ENCODE measurements at regions not wholly inside any gene's neighbourhood (a gene's known extent, or its start where the extent isn't known, plus 50 kb on each side); places are given as distances from the start of the nearest gene placed in this dataset.

- H3K9me2 ChIP-seq (ENCODE audit: insufficient read depth): no peaks in the 10 kb centered on the region
- H3K4me1 ChIP-seq (ENCODE audit: insufficient read depth): no peaks in the 10 kb centered on the region
- no peak overlapping the region for H2AFZ ChIP-seq
- H3K27me3 ChIP-seq (replicated peaks; ENCODE audit: insufficient read depth): no peaks in the 10 kb centered on the region
- H3K4me2 ChIP-seq (ENCODE audit: unreplicated experiment): no peak overlapping the region
- TF ChIP-seq EZH2 (IDR thresholded peaks at IDR 0.05; ENCODE audit: insufficient read depth, poor library complexity, severe bottlenecking) (no peak), EZH2phosphoT487 (IDR thresholded peaks at IDR 0.05; ENCODE audit: insufficient read depth, low read depth) (no peak)
- no peak for DNase-seq
- H3F3A ChIP-seq (ENCODE audit: insufficient read depth): no peaks in the 10 kb centered on the region
- no peaks in the 10 kb centered on the region for H3K79me2 ChIP-seq (ENCODE audit: insufficient read depth)
- H4K20me1 ChIP-seq (ENCODE audit: insufficient read depth): no peaks in the 10 kb centered on the region
- no peaks in the 10 kb centered on the region for H3K9me3 ChIP-seq (ENCODE audit: low read depth)
- H3K27ac ChIP-seq: no peak overlapping the region
- in situ Hi-C loops (cut with MboI): no loop called here
- 51% methylated on average over 6 of the region's 6 CpGs for WGBS, 2 experiments (ENCODE audit: low coverage in 1 of 2, low lambda C conversion rate in 2 of 2, missing lambda C conversion rate in 2 of 2)
- no peak overlapping the region for H3K9ac ChIP-seq
- no peak overlapping the region for H3K4me3 ChIP-seq
- H3K36me3 ChIP-seq (ENCODE audit: low read depth): no peaks in the 10 kb centered on the region
Measured at GRCh38 chr22:48270731-48271130, 1508.3 kb downstream of the TBC1D22A start.

GRCh38 chr22:48268771-48269552, 1506.5 kb downstream of the TBC1D22A start:
- H3K4me3 ChIP-seq: no peak overlapping the region
- H3K79me2 ChIP-seq (ENCODE audit: insufficient read depth): no peaks in the 10 kb centered on the region
- TF ChIP-seq EZH2phosphoT487 (IDR thresholded peaks at IDR 0.05; ENCODE audit: insufficient read depth, low read depth) (no peak), EZH2 (IDR thresholded peaks at IDR 0.05; ENCODE audit: insufficient read depth, poor library complexity, severe bottlenecking) (no peak)
- no peak overlapping the region for H3K4me2 ChIP-seq (ENCODE audit: unreplicated experiment)
- H3K27ac ChIP-seq: no peak overlapping the region
- H3K9ac ChIP-seq: no peak overlapping the region
- H3K27me3 ChIP-seq (replicated peaks; ENCODE audit: insufficient read depth): no peaks in the 10 kb centered on the region
- H3K9me2 ChIP-seq (ENCODE audit: insufficient read depth): no peaks in the 10 kb centered on the region
- no peak overlapping the region for H2AFZ ChIP-seq
- no peak for DNase-seq
- H3K9me3 ChIP-seq (ENCODE audit: low read depth): no peaks in the 10 kb centered on the region
- H3K36me3 ChIP-seq (ENCODE audit: low read depth): no peaks in the 10 kb centered on the region
- 40 to 43% methylated on average over 20 to 24 of the region's 24 CpGs for WGBS, 2 experiments (ENCODE audit: low coverage in 1 of 2, low lambda C conversion rate in 2 of 2, missing lambda C conversion rate in 2 of 2)
- in situ Hi-C loops (cut with MboI): no loop called here
- no peaks in the 10 kb centered on the region for H3F3A ChIP-seq (ENCODE audit: insufficient read depth)
- H4K20me1 ChIP-seq (ENCODE audit: insufficient read depth): no peaks in the 10 kb centered on the region
- H3K4me1 ChIP-seq (ENCODE audit: insufficient read depth): no peaks in the 10 kb centered on the region

GRCh38 chr22:48268293-48268692, 1505.8 kb downstream of the TBC1D22A start:
- Histone ChIP-seq H2AFZ (no peak overlapping the region), H3K27ac (no peak overlapping the region), H4K20me1 (ENCODE audit: insufficient read depth) (no peaks in the 10 kb centered on the region), H3K4me1 (ENCODE audit: insufficient read depth) (no peaks in the 10 kb centered on the region), H3K36me3 (ENCODE audit: low read depth) (no peaks in the 10 kb centered on the region), H3K9me3 (ENCODE audit: low read depth) (no peaks in the 10 kb centered on the region), H3K9ac (no peak overlapping the region), H3K9me2 (ENCODE audit: insufficient read depth) (no peaks in the 10 kb centered on the region), H3K27me3 (replicated peaks; ENCODE audit: insufficient read depth) (no peaks in the 10 kb centered on the region), H3K4me3 (no peak overlapping the region), H3K79me2 (ENCODE audit: insufficient read depth) (no peaks in the 10 kb centered on the region), H3K4me2 (ENCODE audit: unreplicated experiment) (no peak overlapping the region), H3F3A (ENCODE audit: insufficient read depth) (no peaks in the 10 kb centered on the region)
- no peak for DNase-seq
- WGBS, 2 experiments (ENCODE audit: low coverage in 1 of 2, low lambda C conversion rate in 2 of 2, missing lambda C conversion rate in 2 of 2): 56 to 68% methylated on average over 11 of the region's 11 CpGs
- TF ChIP-seq EZH2phosphoT487 (IDR thresholded peaks at IDR 0.05; ENCODE audit: insufficient read depth, low read depth) (no peak), EZH2 (IDR thresholded peaks at IDR 0.05; ENCODE audit: insufficient read depth, poor library complexity, severe bottlenecking) (no peak)
- in situ Hi-C loops (cut with MboI): no loop called here

- Histone ChIP-seq H2AFZ (no peak overlapping the region), H3K27ac (no peak overlapping the region), H3K9me3 (ENCODE audit: low read depth) (no peaks in the 10 kb centered on the region), H3K9me2 (ENCODE audit: insufficient read depth) (no peaks in the 10 kb centered on the region), H3F3A (ENCODE audit: insufficient read depth) (no peaks in the 10 kb centered on the region), H4K20me1 (ENCODE audit: insufficient read depth) (no peaks in the 10 kb centered on the region), H3K36me3 (ENCODE audit: low read depth) (no peaks in the 10 kb centered on the region), H3K4me2 (ENCODE audit: unreplicated experiment) (no peak overlapping the region), H3K27me3 (replicated peaks; ENCODE audit: insufficient read depth) (no peaks in the 10 kb centered on the region), H3K4me3 (no peak overlapping the region), H3K79me2 (ENCODE audit: insufficient read depth) (no peaks in the 10 kb centered on the region), H3K9ac (no peak overlapping the region), H3K4me1 (ENCODE audit: insufficient read depth) (no peaks in the 10 kb centered on the region)
- DNase-seq: no peak
- in situ Hi-C loops (cut with MboI): no loop called here
- 49 to 50% methylated on average over 10 of the region's 10 CpGs for WGBS, 2 experiments (ENCODE audit: low coverage in 1 of 2, low lambda C conversion rate in 2 of 2, missing lambda C conversion rate in 2 of 2)
- TF ChIP-seq EZH2phosphoT487 (IDR thresholded peaks at IDR 0.05; ENCODE audit: insufficient read depth, low read depth): no peak
- TF ChIP-seq EZH2 (IDR thresholded peaks at IDR 0.05; ENCODE audit: insufficient read depth, poor library complexity, severe bottlenecking): no peak
Measured at GRCh38 chr22:48267681-48268080, 1505.2 kb downstream of the TBC1D22A start.
